H1 (cell line): ENCODE measurements at regions not wholly inside any gene's neighbourhood (a gene's known extent, or its start where the extent isn't known, plus 50 kb on each side); places are given as distances from the start of the nearest gene placed in this dataset.

Experiments
- CTCF ChIA-PET: fragments of 300-600 bp; sonication (Branson Sonifier 250); formaldehyde crosslinking; loops from one replicate; lab custom pipeline; 2021; ENCODE audit not compliant: partially characterized antibody; lab: Charles Lee
- POLR2A ChIA-PET: fragments of 300-600 bp; sonication (Branson Sonifier 250); formaldehyde crosslinking; loops from one replicate; lab custom pipeline; 2021; ENCODE audit warnings: inconsistent platforms; ENCODE audit not compliant: partially characterized antibody; lab: Charles Lee
- DNase-seq, 2 experiments: peaks; one replicate each; pipeline versions ENCODE4 v3.0.0 to v3.0.0-alpha.2; 2010 to 2022; ENCODE audit warnings: low spot score in 2 of 2, low read depth in 1 of 2, mixed read lengths in 1 of 2
- FAIRE-seq: peaks from 2 replicates; lab custom pipeline; 2011; peaks lifted over from hg19 to GRCh38; lab: Jason Lieb, UNC
- H2AFZ ChIP-seq: 2 replicates; pipeline ENCODE4 v1.8.1; 2012; ENCODE audit warnings: low read length, inconsistent platforms
- H2AK5ac ChIP-seq: 2 replicates; pipeline ENCODE4 v1.6.1; 2013; ENCODE audit warnings: low read depth, low read length
- H2BK120ac ChIP-seq: replicated peaks from 2 replicates; pipeline ENCODE3; 2013; ENCODE audit warnings: low read depth, low read length, inconsistent platforms
- H2BK12ac ChIP-seq: 2 replicates; pipeline ENCODE4 v1.6.1; 2013; ENCODE audit warnings: low read depth, low read length
- H2BK15ac ChIP-seq: 2 replicates; pipeline ENCODE4 v1.6.1; 2013; ENCODE audit warnings: low read length
- H2BK20ac ChIP-seq: 2 replicates; pipeline ENCODE4 v1.6.1; 2013; ENCODE audit warnings: low read length
- H2BK5ac ChIP-seq: 2 replicates; pipeline ENCODE4 v1.6.1; 2013; ENCODE audit warnings: low read depth, low read length
- H3K14ac ChIP-seq: 2 replicates; pipeline ENCODE4 v1.6.1; 2013; ENCODE audit warnings: inconsistent platforms; ENCODE audit not compliant: insufficient read length
- H3K18ac ChIP-seq: 2 replicates; pipeline ENCODE4 v1.6.1; 2013; ENCODE audit warnings: low read length; ENCODE audit errors: extremely low read depth
- H3K23ac ChIP-seq: 2 replicates; pipeline ENCODE4 v1.6.1; 2013; ENCODE audit warnings: inconsistent platforms; ENCODE audit not compliant: insufficient read length
- H3K23me2 ChIP-seq: 2 replicates; pipeline ENCODE4 v1.6.1; 2013; ENCODE audit warnings: low read depth, low read length
- H3K27ac ChIP-seq: 2 replicates; pipeline ENCODE4 v1.6.1; 2011; ENCODE audit warnings: low read depth, low read length, inconsistent platforms
- H3K27me3 ChIP-seq, 4 experiments: replicated peaks in 1 of 4; 1 replicate in 1 of 4; 2 replicates in 3 of 4; pipeline versions ENCODE4 v1.6.1 to v1.8.1; 2011 to 2013; ENCODE audit warnings: low read length in 3 of 4, mild to moderate bottlenecking in 3 of 4, inconsistent platforms in 2 of 4, mixed read lengths in 2 of 4, moderate library complexity in 1 of 4; ENCODE audit not compliant: control insufficient read depth in 3 of 4, insufficient read depth in 3 of 4; ENCODE audit errors: extremely low read depth in 1 of 4
- H3K36me3 ChIP-seq, 4 experiments: 2 replicates each; pipeline versions ENCODE4 v1.6.1 to v1.8.1; 2011 to 2013; ENCODE audit warnings: mild to moderate bottlenecking in 4 of 4, low read length in 3 of 4, moderate library complexity in 2 of 4, control low read depth in 1 of 4, inconsistent platforms in 1 of 4; ENCODE audit not compliant: insufficient read depth in 4 of 4, control insufficient read depth in 2 of 4
- H3K4ac ChIP-seq: replicated peaks from 2 replicates; pipeline ENCODE3; 2013; ENCODE audit warnings: low read length, low read depth, mixed read lengths, inconsistent platforms; ENCODE audit not compliant: insufficient read length
- H3K4me1 ChIP-seq, 4 experiments: replicated peaks in 1 of 4; 1 replicate in 1 of 4; 2 replicates in 3 of 4; pipeline versions ENCODE4 v1.6.1 to v1.8.1; 2011 to 2013; ENCODE audit warnings: low read length in 3 of 4, inconsistent platforms in 2 of 4, mixed read lengths in 1 of 4; ENCODE audit not compliant: insufficient read depth in 4 of 4, control insufficient read depth in 3 of 4
- H3K4me2 ChIP-seq, 2 experiments: 2 replicates each; pipeline versions ENCODE4 v1.6.1 to v1.8.1; 2011 to 2013; ENCODE audit warnings: low read depth in 2 of 2, low read length in 2 of 2, control low read depth in 1 of 2, inconsistent platforms in 1 of 2, mild to moderate bottlenecking in 1 of 2; ENCODE audit not compliant: insufficient read depth in 1 of 2
- H3K4me3 ChIP-seq, 4 experiments: fragments of 200-600, 300-600 bp in 1 of 4; sonication (generic), shearing (Covaris generic), sonication (Bioruptor Twin) in 1 of 4; 2 replicates each; pipeline versions ENCODE4 v1.5.1 to v1.8.1; 2011 to 2016; ENCODE audit warnings: low read length in 4 of 4, low read depth in 3 of 4, control low read depth in 2 of 4, inconsistent platforms in 2 of 4, mild to moderate bottlenecking in 2 of 4, mixed read lengths in 1 of 4, moderate library complexity in 1 of 4; ENCODE audit not compliant: insufficient read depth in 2 of 4; ENCODE audit errors: extremely low read depth in 1 of 4
- H3K56ac ChIP-seq: replicated peaks from 2 replicates; pipeline ENCODE3; 2013; ENCODE audit warnings: low read depth, mild to moderate bottlenecking, mixed read lengths, low read length, inconsistent platforms; ENCODE audit not compliant: insufficient read length
- H3K79me1 ChIP-seq: 2 replicates; pipeline ENCODE4 v1.6.1; 2013; ENCODE audit warnings: low read depth, low read length, control low read depth
- H3K79me2 ChIP-seq, 2 experiments: 2 replicates each; pipeline versions ENCODE4 v1.6.1 to v1.8.1; 2012 to 2013; ENCODE audit warnings: low read length in 2 of 2, mild to moderate bottlenecking in 2 of 2, inconsistent platforms in 1 of 2; ENCODE audit not compliant: insufficient read depth in 2 of 2, control insufficient read depth in 1 of 2
- H3K9ac ChIP-seq, 4 experiments: replicated peaks in 1 of 4; 1 replicate in 1 of 4; 2 replicates in 3 of 4; pipeline versions ENCODE4 v1.6.1 to v1.8.1; 2011 to 2013; ENCODE audit warnings: low read depth in 3 of 4, low read length in 3 of 4, control low read depth in 2 of 4, mild to moderate bottlenecking in 2 of 4, moderate library complexity in 2 of 4, inconsistent platforms in 1 of 4; ENCODE audit errors: extremely low read depth in 1 of 4
- H3K9me3 ChIP-seq, 2 experiments: 2 replicates each; pipeline versions ENCODE4 v1.6.1 to v1.8.1; 2012 to 2013; ENCODE audit warnings: mild to moderate bottlenecking in 2 of 2, moderate library complexity in 2 of 2, control low read depth in 1 of 2, inconsistent platforms in 1 of 2, low read depth in 1 of 2, low read length in 1 of 2, mixed read lengths in 1 of 2; ENCODE audit not compliant: insufficient read depth in 2 of 2
- H4K20me1 ChIP-seq, 2 experiments: replicated peaks in 1 of 2; 2 replicates each; pipeline versions ENCODE3 to v1.8.1; 2011 to 2013; ENCODE audit warnings: inconsistent platforms in 2 of 2, low read length in 2 of 2, mild to moderate bottlenecking in 1 of 2; ENCODE audit not compliant: insufficient read depth in 2 of 2, control insufficient read depth in 1 of 2
- H4K5ac ChIP-seq: 2 replicates; pipeline ENCODE4 v1.6.1; 2013; ENCODE audit warnings: low read length, low read depth, mixed read lengths, inconsistent platforms; ENCODE audit not compliant: insufficient read length
- H4K8ac ChIP-seq: 2 replicates; pipeline ENCODE4 v1.8.0; 2013; ENCODE audit warnings: mild to moderate bottlenecking, moderate library complexity, low read length, inconsistent platforms; ENCODE audit not compliant: insufficient read depth; ENCODE audit errors: extremely low read depth
- H4K91ac ChIP-seq: replicated peaks from 2 replicates; pipeline ENCODE3; 2013; ENCODE audit warnings: low read length, mixed read lengths, inconsistent platforms; ENCODE audit not compliant: insufficient read length
- ATF2 ChIP-seq: IDR thresholded peaks from 2 replicates; pipeline ENCODE4 v1.6.1; 2012; ENCODE audit warnings: low read length, inconsistent platforms
- CTBP2 ChIP-seq: IDR thresholded peaks from 2 replicates; pipeline ENCODE4 v1.7.0; 2011; ENCODE audit warnings: borderline replicate concordance, mild to moderate bottlenecking, moderate library complexity, mixed read lengths, low read length; ENCODE audit not compliant: insufficient read depth, insufficient read length
- FOSL1 ChIP-seq: IDR thresholded peaks from 2 replicates; pipeline ENCODE4 v1.6.1; 2011; ENCODE audit warnings: mild to moderate bottlenecking, low read depth, low read length, moderate library complexity; ENCODE audit not compliant: insufficient read depth
- JUN ChIP-seq: IDR thresholded peaks from 2 replicates; pipeline ENCODE4 v1.6.1; 2011; ENCODE audit warnings: low read depth, mild to moderate bottlenecking, improper control_type of control experiment, low read length
- MAFK ChIP-seq: IDR thresholded peaks from 2 replicates; pipeline ENCODE4 v1.6.1; 2012; ENCODE audit warnings: low read depth, mild to moderate bottlenecking, improper control_type of control experiment, low read length
- NANOG ChIP-seq: IDR thresholded peaks from 2 replicates; pipeline ENCODE4 v1.6.1; 2011; ENCODE audit warnings: low read length, low read depth, mild to moderate bottlenecking, inconsistent platforms; ENCODE audit not compliant: insufficient read depth, poor library complexity, severe bottlenecking
- RFX5 ChIP-seq: IDR thresholded peaks from 2 replicates; pipeline ENCODE4 v1.6.1; 2011; ENCODE audit warnings: low read depth, low read length, improper control_type of control experiment, borderline replicate concordance
- RXRA ChIP-seq: IDR thresholded peaks from 2 replicates; pipeline ENCODE4 v1.6.1; 2011; ENCODE audit warnings: low read depth, mild to moderate bottlenecking, low read length, moderate library complexity; ENCODE audit not compliant: insufficient read depth
- SP1 ChIP-seq: IDR thresholded peaks from 2 replicates; pipeline ENCODE4 v1.6.1; 2011; ENCODE audit warnings: low read depth, low read length
- TCF12 ChIP-seq: IDR thresholded peaks from 2 replicates; pipeline ENCODE4 v1.6.1; 2011; ENCODE audit warnings: low read depth, mild to moderate bottlenecking, low read length
- YY1 ChIP-seq: IDR thresholded peaks from 2 replicates; pipeline ENCODE4 v1.6.1; 2011; ENCODE audit warnings: low read depth, mild to moderate bottlenecking, low read length
- WGBS, 2 experiments: shearing (Covaris generic) in 1 of 2; methylation state at CpG; one replicate each; pipeline versions ENCODE4 v1.1.6 to v1.1.7; 2013 to 2015; ENCODE audit warnings: low lambda C conversion rate in 2 of 2, mixed read lengths in 2 of 2, inconsistent platforms in 1 of 2, low coverage in 1 of 2, missing lambda C conversion rate in 1 of 2; ENCODE audit not compliant: insufficient replicate concordance in 2 of 2, insufficient coverage in 1 of 2, insufficient read length in 1 of 2; ENCODE audit errors: extremely low coverage in 1 of 2, missing lambda C conversion rate in 1 of 2; 5-methylcytosine and 5-hydroxymethylcytosine counted together

GRCh38 chr12:4064008-4064407, 190.8 kb upstream of the PARP11 start:
- H4K5ac ChIP-seq = no peak overlapping the region
- H3K27ac ChIP-seq = no peak overlapping the region
- H2BK12ac ChIP-seq = no peak overlapping the region
- no peak overlapping the region for H3K14ac ChIP-seq
- H3K9ac ChIP-seq = no peak overlapping the region
- peaks cover 2% of the 10 kb centered on the region; the same call in 1 of the 2 replicates for H3K23me2 ChIP-seq
- H3K23ac ChIP-seq = no peak overlapping the region
- H3K4ac ChIP-seq = no peak overlapping the region
- H3K4me3 ChIP-seq = no peak overlapping the region
- H3K4me1 ChIP-seq = peaks cover 0 to 4% (median 1%) of the 10 kb centered on the region in 4 experiments; a peak in 3 of 7 replicates
- no peaks in the 10 kb centered on the region for H3K36me3 ChIP-seq
- H2BK5ac ChIP-seq = no peak overlapping the region
- ChIA-PET POLR2A (no interaction called here), CTCF (interaction anchor here (1.2 kb wide), 1 partner anchor 26 kb away, joined by 3 read pairs; no protein-coding TSS in a partner anchor)
- H2BK120ac ChIP-seq = no peak overlapping the region
- no peaks in the 10 kb centered on the region for H4K20me1 ChIP-seq
- no peaks in the 10 kb centered on the region for H3K79me2 ChIP-seq
- no peak overlapping the region for H2BK15ac ChIP-seq
- H3K27me3 ChIP-seq = no peaks in the 10 kb centered on the region
- no peak overlapping the region for H3K56ac ChIP-seq
- H3K9me3 ChIP-seq = no peaks in the 10 kb centered on the region
- H3K18ac ChIP-seq = no peak overlapping the region
- no peak overlapping the region for H2AFZ ChIP-seq
- no peak overlapping the region for H2AK5ac ChIP-seq
- no peak overlapping the region for H4K91ac ChIP-seq
- H3K4me2 ChIP-seq = no peak overlapping the region
- no peak for DNase-seq
- H4K8ac ChIP-seq = no peak overlapping the region
- H3K79me1 ChIP-seq = no peaks in the 10 kb centered on the region
- H2BK20ac ChIP-seq = no peak overlapping the region
- TF ChIP-seq JUN = no peak
- TF ChIP-seq NANOG = no peak
- TF ChIP-seq YY1 = no peak
- TF ChIP-seq CTBP2 = no peak
- no peak for TF ChIP-seq TCF12
- no peak for TF ChIP-seq RFX5
- TF ChIP-seq FOSL1 = no peak
- no peak for TF ChIP-seq ATF2
- TF ChIP-seq MAFK = no peak
- no peak for TF ChIP-seq RXRA
- no peak for TF ChIP-seq SP1
- FAIRE-seq = no peak
- WGBS, 2 experiments = 91% methylated on average over 5 of the region's 5 CpGs; no CpG with 5 or more reads in 1 of the 2 experiments
